Keratinocyte (primary cell): ENCODE measurements at regions not wholly inside any gene's neighbourhood (a gene's known extent, or its start where the extent isn't known, plus 50 kb on each side); places are given as distances from the start of the nearest gene placed in this dataset.
"Not testable (repeated sequence)": the region's sequence is repeated elsewhere in the genome, so short reads cannot be mapped to it uniquely, and the experiment has no call there.

Source experiments
- DNase-seq: peaks from one replicate; pipeline ENCODE4 v3.0.0-alpha.2; 2011; ENCODE audit warnings: low read depth, missing footprints, low spot score
- FAIRE-seq: peaks from 2 replicates; lab custom pipeline; 2011; peaks lifted over from hg19 to GRCh38; lab: Jason Lieb, UNC
- H2AFZ ChIP-seq: 2 replicates; pipeline ENCODE4 v1.6.0; 2012; ENCODE audit warnings: low read length, control low read depth, inconsistent platforms; ENCODE audit not compliant: control insufficient read depth
- H3K27ac ChIP-seq: 2 replicates; pipeline ENCODE4 v1.5.1; 2011; ENCODE audit warnings: low read length; ENCODE audit not compliant: control insufficient read depth, insufficient read depth
- H3K27me3 ChIP-seq: 3 replicates; pipeline ENCODE4 v1.6.0; 2011; ENCODE audit warnings: low read length; ENCODE audit not compliant: control insufficient read depth, insufficient read depth; ENCODE audit errors: extremely low read depth
- H3K36me3 ChIP-seq, 2 experiments: 2 replicates in 1 of 2; 3 replicates in 1 of 2; pipeline ENCODE4 v1.5.1; 2011; ENCODE audit warnings: low read length in 2 of 2, mild to moderate bottlenecking in 1 of 2; ENCODE audit not compliant: control insufficient read depth in 2 of 2, insufficient read depth in 2 of 2; ENCODE audit errors: extremely low read depth in 1 of 2
- H3K4me1 ChIP-seq: 3 replicates; pipeline ENCODE4 v1.5.1; 2011; ENCODE audit warnings: low read length; ENCODE audit not compliant: control insufficient read depth, insufficient read depth; ENCODE audit errors: extremely low read depth
- H3K4me2 ChIP-seq: 3 replicates; pipeline ENCODE4 v1.6.0; 2011; ENCODE audit warnings: low read depth, low read length; ENCODE audit not compliant: control insufficient read depth, insufficient read depth; ENCODE audit errors: extremely low read depth
- H3K4me3 ChIP-seq, 3 experiments: fragments of 200-600 bp in 1 of 3; sonication (generic) in 1 of 3; 2 replicates in 2 of 3; 3 replicates in 1 of 3; pipeline ENCODE4 v1.5.1; 2011 to 2016; ENCODE audit warnings: low read length in 3 of 3, mild to moderate bottlenecking in 3 of 3, control low read depth in 2 of 3, inconsistent platforms in 1 of 3, low read depth in 1 of 3, mixed read lengths in 1 of 3, mixed run types in 1 of 3, moderate library complexity in 1 of 3; ENCODE audit not compliant: control insufficient read depth in 2 of 3, insufficient read depth in 2 of 3; ENCODE audit errors: extremely low read depth in 1 of 3
- H3K79me2 ChIP-seq: 2 replicates; pipeline ENCODE4 v1.6.0; 2012; ENCODE audit warnings: low read length; ENCODE audit not compliant: control insufficient read depth, insufficient read depth
- H3K9ac ChIP-seq: 3 replicates; pipeline ENCODE4 v1.6.0; 2011; ENCODE audit warnings: low read length; ENCODE audit not compliant: control insufficient read depth, insufficient read depth; ENCODE audit errors: extremely low read depth
- H3K9me1 ChIP-seq: 3 replicates; pipeline ENCODE4 v1.6.0; 2011; ENCODE audit warnings: low read length; ENCODE audit not compliant: control insufficient read depth, insufficient read depth; ENCODE audit errors: extremely low read depth
- H3K9me3 ChIP-seq: 2 replicates; pipeline ENCODE4 v1.5.1; 2012; ENCODE audit warnings: low read depth, low read length; ENCODE audit not compliant: control insufficient read depth
- H4K20me1 ChIP-seq: 3 replicates; pipeline ENCODE4 v1.6.0; 2011; ENCODE audit warnings: low read length; ENCODE audit not compliant: control insufficient read depth, insufficient read depth; ENCODE audit errors: extremely low read depth
- CTCF ChIP-seq, 3 experiments: IDR thresholded peaks in 1 of 3; conservative IDR thresholded peaks in 1 of 3; optimal IDR thresholded peaks in 1 of 3; 2 replicates in 2 of 3; 3 replicates in 1 of 3; pipeline versions ENCODE3 to v1.5.1; 2011; ENCODE audit warnings: low read length in 3 of 3, mild to moderate bottlenecking in 3 of 3, moderate library complexity in 2 of 3, control low read depth in 1 of 3, inconsistent platforms in 1 of 3; ENCODE audit not compliant: insufficient read depth in 2 of 3; ENCODE audit errors: extremely low read depth in 1 of 3
- EZH2 ChIP-seq: IDR thresholded peaks from one replicate; pipeline ENCODE4 v1.6.1; 2012; ENCODE audit warnings: inconsistent platforms, mild to moderate bottlenecking, low read length, moderate library complexity
- dilution Hi-C: fragments of 300-500 bp; cut with MboI; formaldehyde crosslinking; loops from one replicate; pipeline ENCODE4 v1.7.0; 2020; ENCODE audit warnings: low sequenced_read_pairs; ENCODE audit not compliant: extremely low pct_ligation_motif_present

GRCh38 chr9:78144008-78144381 lies 91.9 kb upstream of the CEP78 start:
- Histone ChIP-seq H2AFZ (no peak overlapping the region), H3K4me3 (no peak overlapping the region), H3K9me3 (no peaks in the 10 kb centered on the region), H3K4me1 (no peaks in the 10 kb centered on the region), H3K79me2 (no peaks in the 10 kb centered on the region), H3K27ac (no peak overlapping the region), H4K20me1 (no peaks in the 10 kb centered on the region), H3K27me3 (no peaks in the 10 kb centered on the region), H3K9me1 (no peaks in the 10 kb centered on the region), H3K9ac (no peak overlapping the region), H3K36me3 (no peaks in the 10 kb centered on the region), H3K4me2 (no peak overlapping the region)
- dilution Hi-C loops = no loop called here
- DNase-seq = no peak
- FAIRE-seq = no peak
- TF ChIP-seq CTCF (optimal IDR thresholded peaks at IDR 0.05 in 1 of 3, IDR thresholded peaks at IDR 0.05 in 1 of 3, conservative IDR thresholded peaks at IDR 0.05 in 1 of 3; ENCODE audit: extremely low read depth in 1 of 3, insufficient read depth in 2 of 3, low read length in 3 of 3) = no peak
- TF ChIP-seq EZH2 = no peak

- dilution Hi-C loops = no loop called here
- Histone ChIP-seq H3K27ac (no peak overlapping the region), H3K36me3 (no peaks in the 10 kb centered on the region), H3K9me1 (no peaks in the 10 kb centered on the region), H3K4me3 (no peak overlapping the region), H3K4me1 (no peaks in the 10 kb centered on the region), H2AFZ (no peak overlapping the region), H3K9me3 (no peaks in the 10 kb centered on the region), H3K79me2 (no peaks in the 10 kb centered on the region), H3K27me3 (no peaks in the 10 kb centered on the region), H3K9ac (no peak overlapping the region), H4K20me1 (no peaks in the 10 kb centered on the region), H3K4me2 (no peak overlapping the region)
- TF ChIP-seq CTCF (optimal IDR thresholded peaks at IDR 0.05 in 1 of 3, IDR thresholded peaks at IDR 0.05 in 1 of 3, conservative IDR thresholded peaks at IDR 0.05 in 1 of 3; ENCODE audit: extremely low read depth in 1 of 3, insufficient read depth in 2 of 3, low read length in 3 of 3) = no peak
- TF ChIP-seq EZH2 = no peak
- DNase-seq (no peak), FAIRE-seq (no peak)
Measured at GRCh38 chr9:78143281-78144007, 92.4 kb upstream of the CEP78 start.

GRCh38 chr9:78142264-78142663 lies 93.6 kb upstream of the CEP78 start:
- H2AFZ ChIP-seq, dilution Hi-C loops, H3K27ac ChIP-seq, H3K4me3 ChIP-seq, H3K36me3 ChIP-seq, FAIRE-seq, H3K4me1 ChIP-seq, DNase-seq, H4K20me1 ChIP-seq, H3K27me3 ChIP-seq, H3K9ac ChIP-seq, H3K9me1 ChIP-seq, H3K4me2 ChIP-seq, H3K9me3 ChIP-seq, H3K79me2 ChIP-seq: not testable (repeated sequence)
